Heart left ventricle (tissue), 16 donors: ENCODE measurements at regions not wholly inside any gene's neighbourhood (a gene's known extent, or its start where the extent isn't known, plus 50 kb on each side); places are given as distances from the start of the nearest gene placed in this dataset.

Source experiments
- ATAC-seq, 4 donors: fragments of 200-7000 bp; cut with Tn5 transposase; one replicate each; pipeline ENCODE4 v1.9.1; 2020 to 2022; ENCODE audit warnings: moderate library complexity in 4 of 4, mild to moderate bottlenecking in 3 of 4, moderate number of reproducible peaks in 1 of 4
- DNase-seq, 5 donors: peaks; one replicate each; pipeline ENCODE4 v3.0.0-alpha.2; 2020
- H3K27ac ChIP-seq, 12 donors: fragments of 200-600 bp; sonication (generic) in 4 of 12; one replicate each; pipeline versions ENCODE4 v1.5.0 to v1.8.0; 2016 to 2022; ENCODE audit warnings: mild to moderate bottlenecking in 2 of 12
- H3K27me3 ChIP-seq, 9 donors: fragments of 200-600 bp; sonication (generic) in 2 of 9; one replicate each; pipeline versions ENCODE4 v1.5.1 to v1.8.0; 2016 to 2022; ENCODE audit warnings: mild to moderate bottlenecking in 3 of 9
- H3K36me3 ChIP-seq, 9 donors: fragments of 200-600 bp; sonication (generic) in 2 of 9; one replicate each; pipeline versions ENCODE4 v1.5.0 to v1.8.0; 2018 to 2022; ENCODE audit warnings: mild to moderate bottlenecking in 2 of 9
- H3K4me1 ChIP-seq, 12 donors: fragments of 200-600 bp; sonication (generic) in 4 of 12; one replicate each; pipeline versions ENCODE4 v1.5.0 to v1.8.0; 2016 to 2022; ENCODE audit warnings: mild to moderate bottlenecking in 3 of 12
- H3K4me3 ChIP-seq, 12 donors: fragments of 200-600 bp; sonication (generic) in 4 of 12; one replicate each; pipeline versions ENCODE4 v1.5.0 to v1.8.0; 2017 to 2022; ENCODE audit warnings: mild to moderate bottlenecking in 9 of 12, moderate library complexity in 4 of 12
- H3K9me3 ChIP-seq, 12 donors: fragments of 200-600 bp; sonication (generic) in 4 of 12; one replicate each; pipeline versions ENCODE4 v1.5.0 to v1.8.0; 2016 to 2022; ENCODE audit warnings: mild to moderate bottlenecking in 1 of 12
- CTCF ChIP-seq, 12 donors: fragments of 200-600 bp; sonication (generic) in 4 of 12; IDR thresholded peaks; one replicate each; pipeline versions ENCODE4 v1.5.0 to v1.8.0; 2018 to 2022; ENCODE audit warnings: antibody characterized with exemption in 12 of 12, mild to moderate bottlenecking in 5 of 12
- POLR2A ChIP-seq, 2 donors: fragments of 450-650 bp; IDR thresholded peaks; one replicate each; pipeline ENCODE4 v1.6.1; 2017; ENCODE audit warnings: antibody characterized with exemption in 2 of 2, mild to moderate bottlenecking in 2 of 2, moderate library complexity in 2 of 2
- WGBS, 4 donors: extraction: QIAGEN DNeasy Blood & Tissue Kit in 2 of 4; methylation state at CpG; one replicate each; pipeline versions ENCODE4 v1.1.5 to v1.1.7; 2013 to 2018; 5-methylcytosine and 5-hydroxymethylcytosine counted together
- intact Hi-C, 10 donors: fragments of 100-400 bp; cut with DNase I; formaldehyde crosslinking; loops; one replicate each; pipeline versions ENCODE4 v1.11.1 to v1.14.2; 2022
- donor health status: ischemic (EF 13 %, LVEDD 7.1; RV severe dilation, severe dysfunction).
- donor health status: healthy with polysubstance abuse.
- donor health status: DM: no; HTN: yes; CAD: no.
- donor health status: DM: no; HTN: no; CAD: no.
- donor health status: ischemic (EF 25% LVEDD 6.9; RV normal size, moderate dysfunction).
- donor health status: ischemic (EF 25% LVEDD 5.7; RV mildly dilated, moderate dysfunction).
- donor health status: healthy.
- donor health status: DM: yes; HTN: yes; CAD: no.
- donor health status: ischemic (EF 35%, LVEDD 5.7; RV mildly dilated, moderate dysfunction).
- donor health status: nonischemic (EF 11% LVEDD 7.7; RV severe dilation, severe dysfunction).
- donor health status: DM: yes; HTN: yes; CAD: no.
- donor health status: PGD.
- donor health status: ischemic (EF 29% LVEDD 5.4; RV normal size, mild dysfunction).
- donor health status: nonischemic (EF 23%, LVEDD 6.1; RV moderate dilation, normal function).

- H3K27ac ChIP-seq, result no peak overlapping the region
- no peak overlapping the region for H3K4me3 ChIP-seq
- ATAC-seq (no peak), DNase-seq (no peak)
- WGBS, 4 donors, result 67 to 73% (median 72%) methylated on average over 1 of the region's 1 CpG
- no peaks in the 10 kb centered on the region for H3K27me3 ChIP-seq
- intact Hi-C loops, result no loop called here
- TF ChIP-seq CTCF (IDR thresholded peaks at IDR 0.05) (no peak), POLR2A (IDR thresholded peaks at IDR 0.05) (no peak)
- H3K36me3 ChIP-seq, result no peaks in the 10 kb centered on the region
- H3K9me3 ChIP-seq, result peaks cover 0 to 22% (median 0%) of the 10 kb centered on the region in 12 donors
- peaks cover 0 to 6% (median 0%) of the 10 kb centered on the region in 12 donors for H3K4me1 ChIP-seq
Measured at GRCh38 chr11:110979696-110980095, 265.8 kb upstream of the POU2AF2 start.

- Histone ChIP-seq H3K4me3 (no peak overlapping the region), H3K4me1 (peaks cover 0 to 9% (median 0%) of the 10 kb centered on the region in 12 donors), H3K27ac (no peak overlapping the region), H3K27me3 (no peaks in the 10 kb centered on the region), H3K9me3 (peaks cover 0 to 22% (median 0%) of the 10 kb centered on the region in 12 donors), H3K36me3 (no peaks in the 10 kb centered on the region)
- intact Hi-C loops, result no loop called here
- 83 to 88% (median 85%) methylated on average over 1 of the region's 1 CpG for WGBS, 4 donors
- ATAC-seq, result no peak
- no peak for DNase-seq
- no peak for TF ChIP-seq CTCF (IDR thresholded peaks at IDR 0.05)
- no peak for TF ChIP-seq POLR2A (IDR thresholded peaks at IDR 0.05)
Measured at GRCh38 chr11:110977661-110978060, 265.4 kb upstream of the ARHGAP20 start.

- TF ChIP-seq CTCF (IDR thresholded peaks at IDR 0.05), result no peak
- TF ChIP-seq POLR2A (IDR thresholded peaks at IDR 0.05), result no peak
- intact Hi-C loops, result no loop called here
- peaks cover 0 to 21% (median 0%) of the 10 kb centered on the region in 12 donors for H3K9me3 ChIP-seq
- DNase-seq (no peak), ATAC-seq (no peak)
- WGBS, 4 donors, result 91 to 96% (median 92%) methylated on average over 2 of the region's 2 CpGs
- H3K4me3 ChIP-seq, result no peak overlapping the region
- no peak overlapping the region for H3K27ac ChIP-seq
- H3K27me3 ChIP-seq, result no peaks in the 10 kb centered on the region
- H3K4me1 ChIP-seq, result peaks cover 0 to 16% (median 0%) of the 10 kb centered on the region in 12 donors
- no peaks in the 10 kb centered on the region for H3K36me3 ChIP-seq
Measured at GRCh38 chr11:110974731-110975130, 262.5 kb upstream of the ARHGAP20 start.

- Histone ChIP-seq H3K27me3 (no peaks in the 10 kb centered on the region), H3K4me3 (no peak overlapping the region), H3K4me1 (peaks cover 0 to 19% (median 0%) of the 10 kb centered on the region in 12 donors), H3K9me3 (peaks cover 0 to 8% (median 0%) of the 10 kb centered on the region in 12 donors), H3K27ac (no peak overlapping the region), H3K36me3 (no peaks in the 10 kb centered on the region)
- intact Hi-C loops, result no loop called here
- DNase-seq, result no peak
- WGBS, 4 donors, result 45 to 90% (median 61%) methylated on average over 2 of the region's 2 CpGs
- TF ChIP-seq POLR2A (IDR thresholded peaks at IDR 0.05) (no peak), CTCF (IDR thresholded peaks at IDR 0.05) (no peak)
- no peak for ATAC-seq
Measured at GRCh38 chr11:110973401-110973980, 261.3 kb upstream of the ARHGAP20 start.
